Fibroblast of lung (primary cell): ENCODE measurements at regions not wholly inside any gene's neighbourhood (a gene's known extent, or its start where the extent isn't known, plus 50 kb on each side); places are given as distances from the start of the nearest gene placed in this dataset.

Source experiments
- DNase-seq, 2 donors: peaks; one replicate each; pipeline versions ENCODE4 v3.0.0 to v3.0.0-alpha.2; 2010; ENCODE audit warnings: low read depth in 2 of 2
- H2AFZ ChIP-seq: 2 replicates; pipeline ENCODE4 v1.5.1; 2012; ENCODE audit warnings: low read length, control low read depth, inconsistent platforms
- H3K27ac ChIP-seq: 2 replicates; pipeline ENCODE4 v1.5.1; 2011; ENCODE audit warnings: low read length, control low read depth; ENCODE audit not compliant: insufficient read depth
- H3K27me3 ChIP-seq: 2 replicates; pipeline ENCODE4 v1.5.1; 2011; ENCODE audit warnings: mild to moderate bottlenecking, low read length; ENCODE audit not compliant: control insufficient read depth, insufficient read depth
- H3K36me3 ChIP-seq: 2 replicates; pipeline ENCODE4 v1.5.1; 2011; ENCODE audit warnings: low read length; ENCODE audit not compliant: control insufficient read depth, insufficient read depth
- H3K4me1 ChIP-seq: 2 replicates; pipeline ENCODE4 v1.5.1; 2011; ENCODE audit warnings: low read length; ENCODE audit not compliant: control insufficient read depth, insufficient read depth; ENCODE audit errors: extremely low read depth
- H3K4me2 ChIP-seq: 2 replicates; pipeline ENCODE4 v1.5.1; 2011; ENCODE audit warnings: low read length, control low read depth; ENCODE audit not compliant: insufficient read depth; ENCODE audit errors: extremely low read depth
- H3K4me3 ChIP-seq, 4 experiments: fragments of 200-600 bp in 1 of 4; sonication (generic) in 1 of 4; replicated peaks in 1 of 4; 2 replicates each; pipeline ENCODE4 v1.5.1; 2011 to 2016; ENCODE audit warnings: low read length in 4 of 4, low read depth in 3 of 4, mild to moderate bottlenecking in 3 of 4, control low read depth in 2 of 4, inconsistent platforms in 1 of 4, mixed read lengths in 1 of 4; ENCODE audit not compliant: insufficient read depth in 1 of 4; ENCODE audit errors: control extremely low read depth in 1 of 4
- H3K79me2 ChIP-seq: 2 replicates; pipeline ENCODE4 v1.5.1; 2012; ENCODE audit warnings: mild to moderate bottlenecking, low read length, inconsistent platforms; ENCODE audit not compliant: control insufficient read depth, insufficient read depth
- H3K9ac ChIP-seq: 2 replicates; pipeline ENCODE4 v1.5.1; 2011; ENCODE audit warnings: mild to moderate bottlenecking, low read length, control low read depth; ENCODE audit not compliant: insufficient read depth
- H3K9me3 ChIP-seq: 2 replicates; pipeline ENCODE4 v1.5.1; 2012; ENCODE audit warnings: low read depth, low read length; ENCODE audit not compliant: control insufficient read depth, insufficient read depth
- H4K20me1 ChIP-seq: 2 replicates; pipeline ENCODE4 v1.5.1; 2011; ENCODE audit warnings: low read length; ENCODE audit not compliant: control insufficient read depth, insufficient read depth; ENCODE audit errors: extremely low read depth
- EZH2 ChIP-seq: IDR thresholded peaks from 2 replicates; pipeline ENCODE4 v1.5.1; 2012; ENCODE audit warnings: low read length, control low read depth, mild to moderate bottlenecking; ENCODE audit errors: missing control alignments
- TF ChIP-seq, protein P1 (sequence below), 2 donors: IDR thresholded peaks in 1 of 2; conservative IDR thresholded peaks in 1 of 2; 1 replicate in 1 of 2; 2 replicates in 1 of 2; pipeline ENCODE4 v1.5.1; 2011 to 2012; ENCODE audit warnings: low read length in 2 of 2, control low read depth in 1 of 2, inconsistent platforms in 1 of 2, low read depth in 1 of 2, mild to moderate bottlenecking in 1 of 2

DNA sequence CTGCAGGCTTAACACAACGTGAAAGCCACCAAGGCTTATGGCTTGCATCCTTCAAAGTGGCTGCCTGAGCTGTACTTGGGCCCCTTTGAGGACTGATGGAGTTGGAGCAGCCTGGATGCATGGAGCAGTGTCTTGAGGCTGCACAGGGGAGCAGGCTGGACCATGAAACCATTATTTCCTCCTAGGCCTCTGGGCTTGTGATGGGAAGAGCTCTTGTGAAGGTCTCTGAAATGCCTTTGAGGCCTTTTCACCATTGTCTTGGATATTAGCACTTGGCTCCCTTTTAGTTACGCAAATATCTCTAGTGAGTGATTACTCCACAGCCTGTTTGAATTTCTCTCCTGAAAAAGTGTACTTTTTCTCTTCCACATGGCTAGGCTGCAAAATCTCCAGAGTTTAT is 201.2 kb upstream of the NPY start:
- Histone ChIP-seq H3K79me2 (no peaks in the 10 kb centered on the region), H3K9ac (no peak overlapping the region), H3K4me1 (no peaks in the 10 kb centered on the region), H3K27me3 (no peaks in the 10 kb centered on the region), H3K9me3 (no peaks in the 10 kb centered on the region), H3K27ac (no peak overlapping the region), H3K36me3 (no peaks in the 10 kb centered on the region), H3K4me3 (no peak overlapping the region), H3K4me2 (no peak overlapping the region), H2AFZ (no peak overlapping the region), H4K20me1 (no peaks in the 10 kb centered on the region)
- TF ChIP-seq, protein P1, sequence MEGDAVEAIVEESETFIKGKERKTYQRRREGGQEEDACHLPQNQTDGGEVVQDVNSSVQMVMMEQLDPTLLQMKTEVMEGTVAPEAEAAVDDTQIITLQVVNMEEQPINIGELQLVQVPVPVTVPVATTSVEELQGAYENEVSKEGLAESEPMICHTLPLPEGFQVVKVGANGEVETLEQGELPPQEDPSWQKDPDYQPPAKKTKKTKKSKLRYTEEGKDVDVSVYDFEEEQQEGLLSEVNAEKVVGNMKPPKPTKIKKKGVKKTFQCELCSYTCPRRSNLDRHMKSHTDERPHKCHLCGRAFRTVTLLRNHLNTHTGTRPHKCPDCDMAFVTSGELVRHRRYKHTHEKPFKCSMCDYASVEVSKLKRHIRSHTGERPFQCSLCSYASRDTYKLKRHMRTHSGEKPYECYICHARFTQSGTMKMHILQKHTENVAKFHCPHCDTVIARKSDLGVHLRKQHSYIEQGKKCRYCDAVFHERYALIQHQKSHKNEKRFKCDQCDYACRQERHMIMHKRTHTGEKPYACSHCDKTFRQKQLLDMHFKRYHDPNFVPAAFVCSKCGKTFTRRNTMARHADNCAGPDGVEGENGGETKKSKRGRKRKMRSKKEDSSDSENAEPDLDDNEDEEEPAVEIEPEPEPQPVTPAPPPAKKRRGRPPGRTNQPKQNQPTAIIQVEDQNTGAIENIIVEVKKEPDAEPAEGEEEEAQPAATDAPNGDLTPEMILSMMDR (conservative IDR thresholded peaks at IDR 0.05 in 1 of 2, IDR thresholded peaks at IDR 0.05 in 1 of 2; ENCODE audit: low read depth in 1 of 2, low read length in 2 of 2), result no peak
- no peak for TF ChIP-seq EZH2
- no peak for DNase-seq

DNA sequence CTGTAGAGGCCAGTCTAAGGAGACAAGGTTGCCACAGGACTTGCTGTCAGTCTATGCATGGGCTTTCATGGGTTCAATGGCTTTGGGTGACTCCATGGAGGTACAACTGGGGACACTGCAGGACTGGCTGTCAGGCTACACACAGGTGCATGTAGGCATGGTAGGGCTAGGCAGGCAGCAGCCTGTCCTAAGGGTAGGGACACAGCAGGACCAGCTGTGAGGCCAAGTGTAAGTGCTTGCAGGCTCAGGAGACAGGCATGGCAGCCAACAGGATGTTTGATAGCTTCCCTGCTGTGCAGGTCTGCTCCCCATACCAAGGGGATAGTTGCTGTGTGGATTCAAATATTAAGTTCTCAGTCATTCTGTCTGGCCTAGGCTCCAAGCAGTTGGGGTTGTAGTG is 181.0 kb upstream of the NPY start:
- no peaks in the 10 kb centered on the region for H3K4me1 ChIP-seq
- H3K4me3 ChIP-seq, result no peak overlapping the region
- H3K27ac ChIP-seq, result no peak overlapping the region
- H3K36me3 ChIP-seq, result no peaks in the 10 kb centered on the region
- H4K20me1 ChIP-seq, result no peaks in the 10 kb centered on the region
- no peaks in the 10 kb centered on the region for H3K9me3 ChIP-seq
- no peak overlapping the region for H3K4me2 ChIP-seq
- DNase-seq, result no peak
- H3K9ac ChIP-seq, result no peak overlapping the region
- H3K27me3 ChIP-seq, result no peaks in the 10 kb centered on the region
- no peak for TF ChIP-seq EZH2
- H2AFZ ChIP-seq, result no peak overlapping the region
- H3K79me2 ChIP-seq, result no peaks in the 10 kb centered on the region

DNA sequence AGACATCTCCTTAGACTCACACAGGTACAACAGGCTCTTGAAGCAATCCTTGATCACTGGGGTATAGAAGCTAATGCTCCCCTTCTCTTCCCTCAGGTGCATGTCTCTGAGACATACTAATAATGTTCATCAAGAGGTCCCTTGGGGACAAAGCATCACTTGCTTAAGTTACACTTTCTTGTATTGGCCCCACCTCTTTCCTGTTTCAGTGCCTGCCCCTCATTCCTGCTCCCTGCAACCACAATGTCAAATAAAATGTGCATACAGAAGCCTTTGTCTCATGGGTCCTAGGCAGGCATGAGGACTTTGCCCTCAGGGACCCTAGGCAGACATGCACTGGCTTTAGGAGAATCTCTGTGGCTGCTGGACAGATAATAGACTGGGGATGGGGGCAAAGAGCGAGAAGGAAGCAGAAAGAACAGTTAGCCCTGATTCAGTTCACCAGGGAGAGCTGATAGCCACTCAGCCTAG is 175.0 kb upstream of the NPY start:
- no peak overlapping the region for H2AFZ ChIP-seq
- H3K4me3 ChIP-seq, result no peak overlapping the region
- H3K4me1 ChIP-seq, result no peaks in the 10 kb centered on the region
- no peaks in the 10 kb centered on the region for H4K20me1 ChIP-seq
- no peaks in the 10 kb centered on the region for H3K36me3 ChIP-seq
- no peaks in the 10 kb centered on the region for H3K9me3 ChIP-seq
- TF ChIP-seq EZH2, result no peak
- TF ChIP-seq, protein P1 (conservative IDR thresholded peaks at IDR 0.05 in 1 of 2, IDR thresholded peaks at IDR 0.05 in 1 of 2; ENCODE audit: low read depth in 1 of 2, low read length in 2 of 2), result no peak
- no peak overlapping the region for H3K27ac ChIP-seq
- H3K4me2 ChIP-seq, result no peak overlapping the region
- no peaks in the 10 kb centered on the region for H3K27me3 ChIP-seq
- no peak for DNase-seq
- no peak overlapping the region for H3K9ac ChIP-seq
- H3K79me2 ChIP-seq, result no peaks in the 10 kb centered on the region
